ENCODE measurements at regions not wholly inside any gene's neighbourhood (a gene's known extent, or its start where the extent isn't known, plus 50 kb on each side); places are given as distances from the start of the nearest gene placed in this dataset.

GRCh38 chr1:68644504-68644903 lies 147.6 kb upstream of the DEPDC1 start:
- Histone ChIP-seq H3K9me2 (ENCODE audit: insufficient read depth, low read length) (no peaks in the 10 kb centered on the region), H3K9me3 (ENCODE audit: low read length) (no peaks in the 10 kb centered on the region), H3K4me3 (ENCODE audit: low read length) (no peak overlapping the region), H3F3A (ENCODE audit: insufficient read depth, low read length, poor library complexity, severe bottlenecking) (no peaks in the 10 kb centered on the region), H3K36me3 (ENCODE audit: insufficient read depth, low read length) (no peaks in the 10 kb centered on the region), H3K4me2 (ENCODE audit: low read length) (no peak overlapping the region), H3K27ac (ENCODE audit: low read length) (no peak overlapping the region), H3K9ac (ENCODE audit: low read length) (no peak overlapping the region), H4K20me1 (ENCODE audit: insufficient read depth) (no peaks in the 10 kb centered on the region), H2AFZ (ENCODE audit: low read depth, low read length) (no peak overlapping the region), H3K79me2 (replicated peaks; ENCODE audit: insufficient read depth, low read length) (no peaks in the 10 kb centered on the region), H3K27me3 (ENCODE audit: insufficient read depth, low read depth, low read length) (no peaks in the 10 kb centered on the region)
- TF ChIP-seq POLR2AphosphoS5 (IDR thresholded peaks at IDR 0.05) (no peak), TAF1 (IDR thresholded peaks at IDR 0.05; ENCODE audit: low read depth) (no peak), RAD21 (conservative IDR thresholded peaks at IDR 0.05) (no peak), REST (IDR thresholded peaks at IDR 0.05; ENCODE audit: borderline replicate concordance) (no peak), EP300 (conservative IDR thresholded peaks at IDR 0.05; ENCODE audit: poor library complexity, severe bottlenecking) (no peak), SMC3 (conservative IDR thresholded peaks at IDR 0.05; ENCODE audit: poor library complexity) (no peak), MXI1 (conservative IDR thresholded peaks at IDR 0.05; ENCODE audit: poor library complexity, severe bottlenecking) (no peak), EZH2 (IDR thresholded peaks at IDR 0.05; ENCODE audit: borderline replicate concordance, insufficient read depth, low read length, poor library complexity, severe bottlenecking) (no peak), CTCF (IDR thresholded peaks at IDR 0.05; ENCODE audit: poor library complexity, severe bottlenecking) (no peak)

- Histone ChIP-seq H3K79me2 (replicated peaks; ENCODE audit: insufficient read depth, low read length) (no peaks in the 10 kb centered on the region), H3K9me3 (ENCODE audit: low read length) (no peaks in the 10 kb centered on the region), H3K4me2 (ENCODE audit: low read length) (no peak overlapping the region), H3K4me3 (ENCODE audit: low read length) (no peak overlapping the region), H3K9me2 (ENCODE audit: insufficient read depth, low read length) (no peaks in the 10 kb centered on the region), H4K20me1 (ENCODE audit: insufficient read depth) (no peaks in the 10 kb centered on the region), H3F3A (ENCODE audit: insufficient read depth, low read length, poor library complexity, severe bottlenecking) (no peaks in the 10 kb centered on the region), H3K27me3 (ENCODE audit: insufficient read depth, low read depth, low read length) (no peaks in the 10 kb centered on the region), H3K36me3 (ENCODE audit: insufficient read depth, low read length) (no peaks in the 10 kb centered on the region), H3K9ac (ENCODE audit: low read length) (no peak overlapping the region), H2AFZ (ENCODE audit: low read depth, low read length) (no peak overlapping the region), H3K27ac (ENCODE audit: low read length) (no peak overlapping the region)
- TF ChIP-seq POLR2AphosphoS5 (IDR thresholded peaks at IDR 0.05): no peak
- TF ChIP-seq MXI1 (conservative IDR thresholded peaks at IDR 0.05; ENCODE audit: poor library complexity, severe bottlenecking): no peak
- no peak for TF ChIP-seq EZH2 (IDR thresholded peaks at IDR 0.05; ENCODE audit: borderline replicate concordance, insufficient read depth, low read length, poor library complexity, severe bottlenecking)
- no peak for TF ChIP-seq CTCF (IDR thresholded peaks at IDR 0.05; ENCODE audit: poor library complexity, severe bottlenecking)
- no peak for TF ChIP-seq RAD21 (conservative IDR thresholded peaks at IDR 0.05)
- no peak for TF ChIP-seq REST (IDR thresholded peaks at IDR 0.05; ENCODE audit: borderline replicate concordance)
- TF ChIP-seq SMC3 (conservative IDR thresholded peaks at IDR 0.05; ENCODE audit: poor library complexity): no peak
- no peak for TF ChIP-seq EP300 (conservative IDR thresholded peaks at IDR 0.05; ENCODE audit: poor library complexity, severe bottlenecking)
- TF ChIP-seq TAF1 (IDR thresholded peaks at IDR 0.05; ENCODE audit: low read depth): no peak
These were observed 154.2 kb upstream of the DEPDC1 start for GRCh38 chr1:68651115-68651514.
